GM23248 (cell line): ENCODE measurements at regions not wholly inside any gene's neighbourhood (a gene's known extent, or its start where the extent isn't known, plus 50 kb on each side); places are given as distances from the start of the nearest gene placed in this dataset.

Experiments used
- EZH2 ChIP-seq: fragments of 200-600 bp; sonication (generic); IDR thresholded peaks from 2 replicates; pipeline ENCODE4 v1.6.1; 2018; ENCODE audit warnings: antibody characterized with exemption, mild to moderate bottlenecking; ENCODE audit not compliant: insufficient read depth, poor library complexity, severe bottlenecking
- EZH2phosphoT487 ChIP-seq: fragments of 200-600 bp; sonication (generic); IDR thresholded peaks from 2 replicates; pipeline ENCODE4 v1.6.1; 2018; ENCODE audit warnings: antibody characterized with exemption, moderate library complexity, mild to moderate bottlenecking, low read depth; ENCODE audit not compliant: insufficient read depth

DNA sequence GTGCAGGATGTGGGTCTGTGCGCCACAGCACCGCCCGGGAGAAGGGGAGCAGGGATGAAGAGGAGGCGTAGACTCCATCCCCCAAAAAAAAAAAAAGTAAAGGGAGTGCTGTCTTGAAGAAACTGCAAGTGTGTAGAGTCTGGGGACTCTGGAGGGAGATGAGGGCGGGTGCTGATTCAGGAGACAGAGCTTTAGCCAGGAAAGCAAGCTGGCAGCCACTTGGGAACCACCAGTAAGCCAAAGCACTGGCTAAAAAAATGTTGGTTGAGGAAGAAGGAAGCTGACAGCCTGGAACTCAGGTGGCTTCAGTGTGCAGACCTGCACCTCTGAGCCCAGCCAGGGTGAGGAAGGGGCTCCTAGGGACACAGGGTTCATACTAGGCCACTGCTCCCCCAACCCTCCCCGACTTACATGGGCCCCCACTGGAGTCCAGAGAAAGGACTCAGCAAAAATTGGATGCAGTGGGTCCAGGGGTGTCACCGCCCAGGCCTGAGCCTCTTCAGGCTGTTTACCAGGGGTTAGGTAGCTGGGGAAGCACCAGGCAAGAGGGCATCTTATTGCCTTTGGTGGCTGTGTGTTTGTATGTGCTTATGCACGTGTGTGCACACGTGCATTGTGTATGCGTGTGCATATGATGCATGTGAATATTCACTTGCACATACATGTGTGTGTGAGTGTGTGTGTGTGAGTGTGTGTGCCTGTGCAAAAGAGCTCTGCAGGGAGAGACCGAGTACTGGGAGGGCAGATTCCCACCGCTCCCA is 153.5 kb upstream of the MLN start:
- TF ChIP-seq EZH2 = no peak
- TF ChIP-seq EZH2phosphoT487 = no peak
